ENCODE measurements at regions not wholly inside any gene's neighbourhood (a gene's known extent, or its start where the extent isn't known, plus 50 kb on each side); places are given as distances from the start of the nearest gene placed in this dataset.

GRCh38 chr3:31445701-31446100, 87.0 kb upstream of the STT3B start:
- DNase-seq = no peak
- no peaks in the 10 kb centered on the region for H3K79me2 ChIP-seq (ENCODE audit: low read length)
- H3K9me3 ChIP-seq (ENCODE audit: low read length) = no peaks in the 10 kb centered on the region
- no peaks in the 10 kb centered on the region for H3K9me2 ChIP-seq (replicated peaks; ENCODE audit: insufficient read depth, low read length)
- H3K4me2 ChIP-seq (ENCODE audit: low read depth, low read length, poor library complexity, severe bottlenecking) = no peak overlapping the region
- H3K27me3 ChIP-seq (ENCODE audit: low read length) = no peaks in the 10 kb centered on the region
- H3K9ac ChIP-seq (ENCODE audit: low read length) = no peak overlapping the region
- H3K27ac ChIP-seq (ENCODE audit: low read length) = no peak overlapping the region
- H3K4me1 ChIP-seq (ENCODE audit: low read length) = no peaks in the 10 kb centered on the region
- no peaks in the 10 kb centered on the region for H4K20me1 ChIP-seq (ENCODE audit: insufficient read depth, low read depth, low read length)
- H3K36me3 ChIP-seq (ENCODE audit: insufficient read depth, low read length) = no peaks in the 10 kb centered on the region
- no peak overlapping the region for H3K4me3 ChIP-seq (ENCODE audit: low read length)
- H2AFZ ChIP-seq (ENCODE audit: low read length) = no peak overlapping the region

- no peak overlapping the region for H3K4me2 ChIP-seq (ENCODE audit: low read depth, low read length, poor library complexity, severe bottlenecking)
- H3K4me1 ChIP-seq (ENCODE audit: low read length) = no peaks in the 10 kb centered on the region
- H2AFZ ChIP-seq (ENCODE audit: low read length) = no peak overlapping the region
- no peak overlapping the region for H3K9ac ChIP-seq (ENCODE audit: low read length)
- no peaks in the 10 kb centered on the region for H3K27me3 ChIP-seq (ENCODE audit: low read length)
- no peaks in the 10 kb centered on the region for H3K79me2 ChIP-seq (ENCODE audit: low read length)
- no peaks in the 10 kb centered on the region for H4K20me1 ChIP-seq (ENCODE audit: insufficient read depth, low read depth, low read length)
- DNase-seq = peak; percentile 77
- H3K9me3 ChIP-seq (ENCODE audit: low read length) = no peaks in the 10 kb centered on the region
- H3K36me3 ChIP-seq (ENCODE audit: insufficient read depth, low read length) = no peaks in the 10 kb centered on the region
- no peaks in the 10 kb centered on the region for H3K9me2 ChIP-seq (replicated peaks; ENCODE audit: insufficient read depth, low read length)
- H3K4me3 ChIP-seq (ENCODE audit: low read length) = no peak overlapping the region
- H3K27ac ChIP-seq (ENCODE audit: low read length) = no peak overlapping the region
These were observed 84.5 kb upstream of the STT3B start for GRCh38 chr3:31448035-31448881.

DNA sequence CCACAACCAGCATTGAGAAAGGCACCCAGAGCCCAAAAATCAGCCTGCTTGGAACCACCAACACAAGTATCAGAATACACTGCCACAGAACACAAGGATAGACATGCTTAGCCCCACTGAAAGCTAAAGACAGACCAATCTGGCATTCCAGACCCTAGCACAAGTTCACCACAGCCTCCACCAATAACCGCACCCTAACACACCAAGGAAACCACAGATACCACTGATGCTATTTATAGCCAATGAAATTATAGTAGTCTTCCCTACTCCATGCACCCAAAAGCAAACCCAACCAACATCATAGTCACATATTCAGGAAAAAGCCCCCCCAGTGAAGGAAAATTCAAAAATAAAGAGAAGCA, 83.9 kb upstream of the STT3B start:
- H4K20me1 ChIP-seq (ENCODE audit: insufficient read depth, low read depth, low read length) = no peaks in the 10 kb centered on the region
- no peak overlapping the region for H3K9ac ChIP-seq (ENCODE audit: low read length)
- no peak overlapping the region for H3K4me2 ChIP-seq (ENCODE audit: low read depth, low read length, poor library complexity, severe bottlenecking)
- H3K9me3 ChIP-seq (ENCODE audit: low read length) = no peaks in the 10 kb centered on the region
- no peaks in the 10 kb centered on the region for H3K79me2 ChIP-seq (ENCODE audit: low read length)
- no peak overlapping the region for H3K27ac ChIP-seq (ENCODE audit: low read length)
- no peaks in the 10 kb centered on the region for H3K9me2 ChIP-seq (replicated peaks; ENCODE audit: insufficient read depth, low read length)
- no peaks in the 10 kb centered on the region for H3K27me3 ChIP-seq (ENCODE audit: low read length)
- no peak for DNase-seq
- no peaks in the 10 kb centered on the region for H3K36me3 ChIP-seq (ENCODE audit: insufficient read depth, low read length)
- H3K4me1 ChIP-seq (ENCODE audit: low read length) = no peaks in the 10 kb centered on the region
- no peak overlapping the region for H2AFZ ChIP-seq (ENCODE audit: low read length)
- H3K4me3 ChIP-seq (ENCODE audit: low read length) = no peak overlapping the region

DNA sequence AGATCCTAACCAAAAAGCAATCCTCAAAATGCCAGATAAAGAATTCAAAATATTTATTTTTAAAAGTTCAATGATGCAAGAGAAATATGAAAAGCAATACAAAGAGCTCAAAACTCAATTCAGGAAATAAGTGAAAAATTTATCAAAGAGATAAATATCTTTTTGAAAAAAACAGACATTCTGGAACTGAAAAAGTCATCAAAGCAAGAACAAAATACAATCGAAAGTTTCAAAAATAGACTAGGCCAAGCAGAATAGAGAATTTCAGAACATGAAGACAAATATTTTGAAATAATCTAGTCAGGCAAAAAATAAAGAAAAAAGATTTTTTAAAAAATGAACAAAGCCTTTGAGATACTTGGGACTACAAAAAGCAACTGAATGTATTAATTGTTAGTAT, 83.4 kb upstream of the STT3B start:
- H3K4me3 ChIP-seq (ENCODE audit: low read length) = no peak overlapping the region
- H3K9me2 ChIP-seq (replicated peaks; ENCODE audit: insufficient read depth, low read length) = no peaks in the 10 kb centered on the region
- no peaks in the 10 kb centered on the region for H3K9me3 ChIP-seq (ENCODE audit: low read length)
- H3K79me2 ChIP-seq (ENCODE audit: low read length) = no peaks in the 10 kb centered on the region
- H4K20me1 ChIP-seq (ENCODE audit: insufficient read depth, low read depth, low read length) = no peaks in the 10 kb centered on the region
- no peaks in the 10 kb centered on the region for H3K27me3 ChIP-seq (ENCODE audit: low read length)
- DNase-seq = no peak
- H3K9ac ChIP-seq (ENCODE audit: low read length) = no peak overlapping the region
- H3K4me1 ChIP-seq (ENCODE audit: low read length) = no peaks in the 10 kb centered on the region
- no peak overlapping the region for H3K4me2 ChIP-seq (ENCODE audit: low read depth, low read length, poor library complexity, severe bottlenecking)
- H3K27ac ChIP-seq (ENCODE audit: low read length) = no peak overlapping the region
- no peak overlapping the region for H2AFZ ChIP-seq (ENCODE audit: low read length)
- H3K36me3 ChIP-seq (ENCODE audit: insufficient read depth, low read length) = no peaks in the 10 kb centered on the region

- no peaks in the 10 kb centered on the region for H3K27me3 ChIP-seq (ENCODE audit: low read length)
- H3K9ac ChIP-seq (ENCODE audit: low read length) = no peak overlapping the region
- H3K4me3 ChIP-seq (ENCODE audit: low read length) = no peak overlapping the region
- no peaks in the 10 kb centered on the region for H3K9me3 ChIP-seq (ENCODE audit: low read length)
- no peaks in the 10 kb centered on the region for H3K4me1 ChIP-seq (ENCODE audit: low read length)
- no peaks in the 10 kb centered on the region for H4K20me1 ChIP-seq (ENCODE audit: insufficient read depth, low read depth, low read length)
- no peak overlapping the region for H3K4me2 ChIP-seq (ENCODE audit: low read depth, low read length, poor library complexity, severe bottlenecking)
- H3K27ac ChIP-seq (ENCODE audit: low read length) = no peak overlapping the region
- no peaks in the 10 kb centered on the region for H3K9me2 ChIP-seq (replicated peaks; ENCODE audit: insufficient read depth, low read length)
- no peak for DNase-seq
- H2AFZ ChIP-seq (ENCODE audit: low read length) = no peak overlapping the region
- no peaks in the 10 kb centered on the region for H3K36me3 ChIP-seq (ENCODE audit: insufficient read depth, low read length)
- H3K79me2 ChIP-seq (ENCODE audit: low read length) = no peaks in the 10 kb centered on the region
These were observed 82.4 kb upstream of the STT3B start for GRCh38 chr3:31450345-31450744.

DNA sequence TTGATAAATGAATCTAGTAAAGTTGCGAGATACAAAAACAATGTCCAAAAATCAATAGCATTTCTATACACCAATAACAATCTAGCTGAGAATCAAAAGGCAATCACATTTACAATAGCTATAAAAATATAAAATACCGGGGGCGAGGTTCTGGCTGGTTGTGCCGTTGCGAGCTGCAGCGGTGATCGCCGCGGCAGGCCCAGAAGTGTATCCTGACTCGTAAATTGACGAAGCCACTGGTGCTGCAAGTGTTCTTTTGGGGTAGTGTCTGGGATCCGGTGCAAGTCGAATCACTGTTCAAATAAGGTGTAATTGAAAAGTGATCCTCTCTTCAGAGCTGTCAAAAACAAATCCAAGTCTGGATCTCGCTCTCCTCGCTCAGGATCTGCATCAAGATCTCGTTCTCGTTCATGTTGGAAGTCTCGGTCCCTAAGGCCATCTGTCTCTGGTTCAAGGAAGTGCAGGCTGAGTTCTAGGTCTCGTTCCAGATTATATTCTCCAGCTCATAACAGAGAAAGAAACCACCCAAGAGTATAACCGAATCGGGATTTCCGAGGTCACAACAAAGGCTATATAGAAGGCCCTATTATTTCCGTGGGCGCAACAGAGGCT, 80.1 kb upstream of the STT3B start:
- H3K9ac ChIP-seq (ENCODE audit: low read length) = no peak overlapping the region
- no peaks in the 10 kb centered on the region for H3K79me2 ChIP-seq (ENCODE audit: low read length)
- H4K20me1 ChIP-seq (ENCODE audit: insufficient read depth, low read depth, low read length) = no peaks in the 10 kb centered on the region
- no peak overlapping the region for H3K27ac ChIP-seq (ENCODE audit: low read length)
- H3K4me3 ChIP-seq (ENCODE audit: low read length) = no peak overlapping the region
- no peaks in the 10 kb centered on the region for H3K4me1 ChIP-seq (ENCODE audit: low read length)
- no peak for DNase-seq
- no peaks in the 10 kb centered on the region for H3K9me3 ChIP-seq (ENCODE audit: low read length)
- no peaks in the 10 kb centered on the region for H3K9me2 ChIP-seq (replicated peaks; ENCODE audit: insufficient read depth, low read length)
- H3K36me3 ChIP-seq (ENCODE audit: insufficient read depth, low read length) = no peaks in the 10 kb centered on the region
- H3K4me2 ChIP-seq (ENCODE audit: low read depth, low read length, poor library complexity, severe bottlenecking) = no peak overlapping the region
- no peaks in the 10 kb centered on the region for H3K27me3 ChIP-seq (ENCODE audit: low read length)
- H2AFZ ChIP-seq (ENCODE audit: low read length) = no peak overlapping the region

- H3K27ac ChIP-seq (ENCODE audit: low read length) = no peak overlapping the region
- no peak overlapping the region for H3K9ac ChIP-seq (ENCODE audit: low read length)
- no peak for DNase-seq
- H3K4me1 ChIP-seq (ENCODE audit: low read length) = no peaks in the 10 kb centered on the region
- H3K9me3 ChIP-seq (ENCODE audit: low read length) = no peaks in the 10 kb centered on the region
- H3K4me3 ChIP-seq (ENCODE audit: low read length) = no peak overlapping the region
- H3K79me2 ChIP-seq (ENCODE audit: low read length) = no peaks in the 10 kb centered on the region
- H2AFZ ChIP-seq (ENCODE audit: low read length) = no peak overlapping the region
- H3K27me3 ChIP-seq (ENCODE audit: low read length) = no peaks in the 10 kb centered on the region
- H4K20me1 ChIP-seq (ENCODE audit: insufficient read depth, low read depth, low read length) = no peaks in the 10 kb centered on the region
- no peaks in the 10 kb centered on the region for H3K36me3 ChIP-seq (ENCODE audit: insufficient read depth, low read length)
- no peak overlapping the region for H3K4me2 ChIP-seq (ENCODE audit: low read depth, low read length, poor library complexity, severe bottlenecking)
- H3K9me2 ChIP-seq (replicated peaks; ENCODE audit: insufficient read depth, low read length) = no peaks in the 10 kb centered on the region
These were observed 79.3 kb upstream of the STT3B start for GRCh38 chr3:31453430-31453829.

DNA sequence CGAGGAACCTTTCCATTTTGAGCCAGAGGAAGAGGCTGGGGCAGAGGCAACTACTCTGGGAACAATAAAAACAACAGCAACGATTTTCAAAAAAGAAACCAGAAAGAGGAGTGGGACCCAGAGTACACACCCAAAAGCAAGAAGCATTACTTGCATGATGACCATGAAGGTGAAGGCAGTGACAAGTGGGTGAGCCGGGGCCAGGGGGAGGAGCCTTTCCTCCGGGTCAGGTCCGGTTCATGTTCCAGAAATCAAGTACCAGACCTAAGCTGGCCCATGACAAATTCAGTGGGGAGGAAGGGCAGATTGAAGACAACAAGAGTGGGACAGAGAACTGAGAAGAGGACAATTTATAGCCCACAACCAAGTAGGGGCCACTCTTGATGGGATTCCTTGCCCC, 77.2 kb upstream of the STT3B start:
- no peak overlapping the region for H3K4me2 ChIP-seq (ENCODE audit: low read depth, low read length, poor library complexity, severe bottlenecking)
- H2AFZ ChIP-seq (ENCODE audit: low read length) = no peak overlapping the region
- DNase-seq = no peak

More for the DNA sequence above, 77.2 kb upstream of the STT3B start:
- Histone ChIP-seq H3K9ac (ENCODE audit: low read length) (no peak overlapping the region), H3K36me3 (ENCODE audit: insufficient read depth, low read length) (no peaks in the 10 kb centered on the region), H3K9me2 (replicated peaks; ENCODE audit: insufficient read depth, low read length) (no peaks in the 10 kb centered on the region), H4K20me1 (ENCODE audit: insufficient read depth, low read depth, low read length) (no peaks in the 10 kb centered on the region), H3K79me2 (ENCODE audit: low read length) (no peaks in the 10 kb centered on the region), H3K9me3 (ENCODE audit: low read length) (no peaks in the 10 kb centered on the region), H3K4me1 (ENCODE audit: low read length) (no peaks in the 10 kb centered on the region), H3K27ac (ENCODE audit: low read length) (no peak overlapping the region), H3K4me3 (ENCODE audit: low read length) (no peak overlapping the region), H3K27me3 (ENCODE audit: low read length) (no peaks in the 10 kb centered on the region)
